GM18517 (cell line): ENCODE measurements at regions not wholly inside any gene's neighbourhood (a gene's known extent, or its start where the extent isn't known, plus 50 kb on each side); places are given as distances from the start of the nearest gene placed in this dataset.
A peak's percentile ranks its signal among the peaks of the same experiment; 100 is the strongest.

ENCODE experiments used
- ATAC-seq: cut with Tn5 transposase; IDR thresholded peaks from one replicate; pipeline ENCODE4 v1.9.1; 2021; ENCODE audit warnings: mild to moderate bottlenecking, moderate library complexity; ENCODE audit not compliant: unreplicated experiment

DNA sequence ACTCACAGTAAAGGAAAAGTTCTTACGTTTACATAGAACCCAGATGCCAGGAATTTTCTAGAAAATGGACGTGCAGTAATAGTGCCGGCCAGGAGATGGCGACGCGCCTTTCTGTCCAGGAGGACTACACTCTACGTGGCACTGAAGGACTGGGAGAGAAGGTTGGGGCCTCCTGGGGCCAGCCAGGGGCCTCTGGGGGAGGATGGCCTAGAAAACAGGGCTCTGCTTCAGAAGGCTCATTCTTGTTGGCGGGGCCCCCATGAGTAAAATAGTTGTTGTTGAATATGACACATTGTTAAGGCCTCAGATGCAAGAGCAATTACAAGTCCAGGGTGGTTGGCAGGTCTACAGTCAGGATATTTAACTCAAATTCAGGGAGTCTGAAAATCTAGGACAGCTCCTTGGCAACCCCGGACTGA lies 120.1 kb upstream of the MAX start:
- ATAC-seq: no peak

DNA sequence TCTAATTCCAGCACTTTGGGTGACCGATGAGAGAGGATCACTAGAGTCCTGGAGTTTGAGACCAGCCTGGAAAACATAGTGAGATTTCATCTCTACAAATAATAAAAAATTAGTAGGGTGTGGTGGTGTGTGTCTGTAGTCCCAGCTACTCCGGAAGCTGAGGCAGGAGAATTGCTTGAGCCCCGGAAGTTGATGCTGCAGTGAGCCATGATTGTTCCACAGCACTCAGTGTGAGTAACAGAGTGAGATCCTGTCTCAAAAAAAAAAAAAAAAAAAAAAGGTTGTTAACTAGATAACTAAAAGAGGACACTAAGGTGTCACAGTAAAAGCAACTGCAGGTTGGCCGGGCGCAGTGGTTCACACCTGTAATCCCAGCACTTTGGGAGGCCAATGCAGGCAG lies 121.3 kb upstream of the MAX start:
- no peak for ATAC-seq

DNA sequence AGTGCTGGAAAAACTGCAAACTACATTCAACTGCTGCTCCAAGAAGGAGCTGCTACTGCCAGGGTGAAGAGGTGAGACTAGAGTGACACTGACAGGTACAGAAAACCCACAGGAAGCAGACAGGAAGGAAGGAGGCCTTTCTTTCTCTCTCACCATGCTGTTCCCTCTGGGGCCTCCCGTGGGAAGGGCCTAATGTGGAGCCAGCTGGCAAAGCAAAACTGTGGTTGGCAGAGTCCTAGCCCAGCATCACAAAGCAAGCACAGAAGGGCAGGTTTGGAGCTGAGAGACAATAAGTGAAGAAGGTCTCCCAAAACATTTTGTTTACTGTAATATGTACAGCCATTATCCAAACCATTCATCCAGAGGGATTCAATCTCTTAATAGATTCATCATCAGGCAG lies 122.5 kb upstream of the MAX start:
- no peak for ATAC-seq

DNA sequence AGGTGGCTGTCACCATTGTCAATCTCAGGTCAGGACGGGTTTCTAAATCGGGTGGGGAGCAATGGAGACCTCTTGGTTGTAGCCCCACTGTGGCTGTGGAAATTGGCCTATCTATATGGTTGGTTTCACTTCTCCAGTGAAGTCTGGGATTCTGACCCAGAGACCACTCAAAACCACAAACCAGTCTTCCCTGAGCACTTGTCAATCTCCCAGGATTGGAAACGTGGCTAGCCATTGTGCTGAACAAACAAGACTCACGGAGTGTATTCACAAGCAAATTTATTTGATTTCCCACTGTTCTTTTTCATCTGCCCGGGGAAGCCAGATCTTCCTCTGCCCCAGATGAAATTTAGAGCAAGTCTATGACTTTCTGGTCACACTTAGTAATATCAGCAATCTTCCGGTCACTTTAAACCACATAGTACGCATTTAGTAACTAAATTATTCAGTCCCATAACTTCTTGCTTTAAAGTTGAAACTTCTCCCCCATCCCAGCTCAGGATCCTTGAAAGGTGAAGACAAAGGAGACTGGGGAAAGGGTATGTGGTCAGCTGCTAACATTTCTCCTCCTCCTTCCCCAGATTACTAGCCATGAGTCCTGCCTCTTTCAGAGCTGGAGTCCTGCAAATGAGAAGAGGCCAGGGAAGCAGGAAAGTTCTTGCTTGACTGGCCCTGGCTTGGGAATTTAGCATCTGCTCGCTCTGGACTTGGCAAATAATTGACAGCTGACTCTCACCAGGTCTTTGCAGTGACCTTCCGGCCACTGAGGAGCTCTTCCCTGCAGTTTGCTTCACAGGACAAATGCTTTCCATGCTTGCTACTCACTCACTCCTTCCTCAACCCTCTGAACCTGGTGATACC lies 123.2 kb upstream of the MAX start:
- no peak for ATAC-seq

DNA sequence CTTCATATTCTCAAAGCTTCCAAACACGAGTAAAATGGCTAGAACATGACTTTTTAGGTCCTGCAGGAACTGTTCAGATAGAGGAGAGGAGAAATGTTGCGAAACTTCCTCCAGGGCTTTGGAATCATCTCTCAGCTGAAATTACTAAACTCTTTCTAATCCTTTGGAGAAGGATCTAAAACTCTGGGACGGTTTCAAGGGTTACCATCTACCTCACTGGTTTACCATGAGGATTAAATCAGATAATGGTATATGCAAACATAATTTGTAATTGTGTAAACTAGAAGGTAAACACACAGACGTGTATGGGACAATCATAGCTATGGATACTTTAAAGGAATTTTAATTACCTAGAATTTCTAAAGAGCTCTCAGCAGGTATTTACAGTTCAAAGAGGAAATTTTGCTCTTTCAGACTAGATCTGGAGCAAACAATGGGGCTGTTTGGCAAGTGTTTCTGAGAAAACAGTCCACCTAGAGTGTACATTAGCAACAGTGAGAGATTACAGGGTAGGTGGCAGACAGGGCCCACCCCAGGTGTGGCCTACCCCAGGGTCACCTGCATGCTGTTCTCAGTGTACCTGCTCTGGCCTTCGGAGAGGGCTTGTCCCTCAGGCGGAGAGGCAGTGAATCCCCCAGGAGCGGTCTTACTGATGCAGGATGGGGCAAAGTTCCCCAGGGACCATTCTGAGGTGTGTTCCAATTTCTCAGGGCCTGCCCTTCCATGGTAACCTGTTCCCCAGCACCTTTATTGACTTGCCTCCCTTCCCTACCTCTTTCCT lies 124.7 kb upstream of the MAX start:
- no peak for ATAC-seq

DNA sequence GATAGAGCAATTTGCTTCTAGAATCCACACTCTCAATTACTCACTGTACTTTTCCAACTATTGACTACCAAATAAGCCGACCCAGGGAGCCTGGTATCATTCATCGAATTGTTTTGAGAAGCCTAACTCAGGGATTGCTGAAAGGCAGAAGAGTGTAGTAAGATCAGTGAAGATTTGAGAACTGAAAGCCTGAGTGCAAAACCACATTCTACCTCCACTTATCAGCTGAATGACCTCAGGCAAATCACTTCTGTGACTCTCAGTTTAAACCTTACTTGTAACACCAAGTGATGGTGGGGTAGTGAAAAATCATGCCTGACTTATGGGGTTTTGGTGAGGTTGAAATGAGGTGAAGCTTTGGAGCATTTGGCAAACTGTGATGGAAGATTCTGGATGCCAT lies 126.1 kb upstream of the MAX start:
- peak; percentile 95 for ATAC-seq

DNA sequence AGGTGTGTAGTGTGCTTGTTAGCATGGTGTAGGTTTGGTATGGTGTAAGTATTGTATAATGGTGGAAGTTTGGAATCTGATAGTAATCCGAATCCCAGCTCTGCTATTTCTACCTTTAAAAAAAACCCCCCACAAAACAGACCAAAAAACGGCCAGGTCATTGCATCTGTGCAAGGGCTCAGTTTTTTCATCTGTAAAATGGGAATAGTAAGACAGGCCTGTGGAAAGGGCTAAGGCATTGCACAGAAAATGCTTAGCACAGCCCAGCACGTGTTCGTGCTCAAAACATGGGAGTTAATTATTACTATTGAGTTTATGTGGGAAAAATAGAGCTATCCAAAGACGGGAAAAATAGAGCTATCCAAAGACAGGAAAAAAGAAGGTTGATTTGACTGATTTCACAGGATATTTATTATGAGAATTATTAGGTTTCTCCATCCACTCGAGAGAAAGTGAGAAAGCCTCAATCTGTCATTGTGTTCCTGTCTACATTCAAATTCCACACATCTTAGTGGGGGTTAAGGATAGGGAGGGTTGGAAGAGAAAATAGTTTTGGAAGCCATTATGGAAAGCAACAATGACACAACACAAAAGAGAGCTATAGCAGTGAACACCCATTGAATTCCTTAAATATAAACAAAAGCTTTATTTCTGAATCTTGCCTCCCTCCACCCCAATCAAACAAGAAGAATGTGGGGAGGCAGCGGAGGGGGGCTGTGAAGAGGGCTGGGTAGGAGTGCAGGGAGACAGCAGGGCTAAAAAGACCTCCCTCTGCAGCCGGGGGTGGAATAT lies 126.8 kb upstream of the MAX start:
- ATAC-seq: no peak

DNA sequence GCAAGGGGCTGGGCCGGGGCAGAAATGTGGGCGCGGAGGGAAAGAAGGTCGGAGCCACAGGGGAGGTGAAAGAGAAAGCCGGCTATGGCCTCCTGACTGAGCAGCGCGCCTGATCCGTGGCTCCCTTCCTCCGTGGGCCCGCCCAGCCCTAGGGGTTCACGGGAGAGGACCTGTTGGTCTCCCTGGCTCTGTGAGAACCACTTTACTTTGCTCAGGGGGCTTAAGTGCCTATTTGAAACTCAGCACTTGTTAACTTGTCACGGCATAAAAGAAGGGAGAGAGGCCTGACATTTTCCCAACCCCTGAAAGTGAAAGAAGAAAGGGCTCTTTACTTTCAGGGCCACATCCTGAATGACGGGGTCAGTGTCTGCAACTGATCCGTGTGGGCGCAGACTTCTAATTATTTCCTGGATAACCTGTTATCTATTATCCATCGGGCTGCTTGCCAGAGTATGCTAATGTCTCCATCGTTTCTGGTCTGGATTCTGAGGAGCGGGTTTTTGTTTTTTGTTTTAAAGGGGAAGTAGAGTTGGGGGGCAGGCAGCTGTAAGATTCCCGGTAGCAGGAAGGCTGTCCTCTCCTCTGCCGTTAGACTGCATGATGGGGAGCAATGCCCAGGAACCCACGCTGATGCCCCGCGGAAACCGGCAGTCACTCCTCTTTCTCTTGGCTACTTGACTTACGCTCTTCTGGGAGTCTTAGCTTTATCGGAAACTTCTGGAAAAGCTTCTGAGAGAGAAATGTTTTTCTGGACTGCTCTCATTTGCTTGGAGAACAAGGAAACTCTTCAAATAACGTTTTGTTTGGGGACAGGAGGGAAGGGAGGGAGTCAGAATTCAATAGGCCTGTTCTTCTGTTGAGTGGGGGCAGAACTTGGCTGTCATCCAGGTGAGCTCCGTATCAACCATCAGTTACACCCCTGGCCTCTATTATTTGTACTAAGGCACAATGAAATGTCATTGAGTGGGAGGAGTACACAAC lies 127.7 kb upstream of the MAX start:
- ATAC-seq: no peak

DNA sequence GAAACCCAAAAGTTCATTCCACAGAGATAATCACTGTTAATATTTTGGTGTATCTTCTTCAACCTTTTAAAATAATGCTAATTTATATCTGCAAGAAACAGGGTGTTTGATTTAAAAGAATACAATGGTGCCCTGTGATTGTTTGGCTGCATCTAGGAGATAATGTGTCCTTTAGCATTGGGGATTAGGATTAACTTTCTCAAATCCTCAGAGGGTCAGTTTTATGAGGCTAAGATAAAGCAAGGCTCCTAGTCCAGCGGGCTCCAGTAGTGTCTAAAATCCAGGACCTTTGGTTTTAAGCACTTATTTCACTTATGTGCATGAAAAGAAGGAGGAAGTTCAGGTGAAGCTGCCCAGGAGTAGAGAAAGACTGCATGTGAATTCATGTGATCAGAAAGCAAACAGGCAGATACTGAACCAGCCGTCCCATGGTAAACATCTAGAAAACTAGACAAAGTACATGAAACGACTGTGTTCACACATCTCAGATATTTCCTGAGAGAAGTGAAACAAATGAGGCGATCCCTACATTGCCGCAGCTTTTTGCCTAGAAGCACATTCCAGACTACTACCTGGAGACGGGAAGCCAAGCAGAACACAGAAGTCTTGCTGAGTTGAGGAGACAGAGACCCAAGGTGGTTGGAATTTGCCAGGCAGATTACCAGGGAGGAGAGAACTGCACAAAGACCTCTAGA lies 129.1 kb upstream of the MAX start:
- ATAC-seq: no peak

DNA sequence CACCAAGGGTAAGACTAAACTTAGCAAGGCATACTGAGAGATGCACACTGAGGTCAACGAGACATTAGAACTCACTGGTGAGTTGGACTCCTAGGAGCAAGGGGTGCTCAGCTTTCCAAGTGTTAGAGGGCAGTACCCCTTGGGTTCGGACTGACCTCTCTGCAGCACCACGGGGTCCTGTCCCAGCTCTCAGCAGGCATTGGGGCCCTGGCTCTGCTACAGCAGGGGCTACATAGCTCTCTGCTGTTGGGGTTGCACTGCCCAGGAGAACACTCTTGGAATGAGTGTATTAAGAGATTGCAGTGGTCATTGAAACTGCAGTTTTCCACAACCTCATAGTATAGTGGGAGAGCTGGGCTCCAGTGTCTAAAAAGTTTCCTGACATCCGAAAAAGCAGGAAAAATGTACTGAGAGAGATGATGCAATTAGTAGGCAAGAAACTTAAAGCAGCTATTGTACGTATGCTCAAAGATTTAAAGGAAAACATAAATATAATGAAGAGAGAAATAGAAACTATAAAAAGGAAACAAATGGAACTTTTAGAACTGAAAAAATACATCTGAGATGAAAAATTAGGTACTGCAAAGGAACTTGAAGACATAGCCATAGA lies 132.5 kb upstream of the MAX start:
- ATAC-seq: no peak

DNA sequence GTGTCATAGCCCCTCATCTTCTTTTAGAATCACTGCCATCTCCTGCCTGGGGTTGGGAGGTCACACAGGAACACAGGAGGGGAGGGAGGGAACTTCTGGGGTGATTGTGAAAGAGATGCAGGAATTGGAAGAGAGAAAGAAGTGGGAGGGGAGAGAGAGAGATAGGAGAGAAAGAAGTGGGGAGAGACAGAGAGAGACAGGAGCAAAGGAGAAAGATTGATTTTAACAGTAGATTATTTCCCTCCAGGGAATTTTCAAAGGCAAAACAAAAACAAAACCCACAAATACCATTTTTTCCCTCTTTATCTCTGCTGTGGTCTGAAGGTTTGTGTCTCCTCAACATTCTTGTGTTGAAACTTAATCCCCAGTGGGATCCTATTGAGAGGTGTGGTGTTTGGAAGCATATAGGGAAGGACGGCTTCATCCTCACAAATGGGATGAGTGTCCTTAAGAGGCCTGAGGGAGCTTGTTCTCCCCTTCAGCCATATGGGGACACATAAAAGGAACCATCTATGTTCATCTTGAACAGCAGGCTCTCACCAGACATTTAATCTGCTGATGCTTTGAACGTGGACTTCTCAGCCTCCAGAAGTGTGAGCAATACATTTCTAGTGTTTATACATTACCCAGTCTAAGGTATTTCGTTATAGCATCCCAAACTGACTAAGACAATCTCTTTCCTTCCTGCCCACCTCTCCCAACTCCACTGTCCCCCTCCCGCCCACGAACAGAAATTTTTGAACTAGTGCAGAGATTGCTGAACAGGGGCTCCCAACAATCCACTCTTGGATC lies 134.9 kb upstream of the MAX start:
- ATAC-seq: no peak

DNA sequence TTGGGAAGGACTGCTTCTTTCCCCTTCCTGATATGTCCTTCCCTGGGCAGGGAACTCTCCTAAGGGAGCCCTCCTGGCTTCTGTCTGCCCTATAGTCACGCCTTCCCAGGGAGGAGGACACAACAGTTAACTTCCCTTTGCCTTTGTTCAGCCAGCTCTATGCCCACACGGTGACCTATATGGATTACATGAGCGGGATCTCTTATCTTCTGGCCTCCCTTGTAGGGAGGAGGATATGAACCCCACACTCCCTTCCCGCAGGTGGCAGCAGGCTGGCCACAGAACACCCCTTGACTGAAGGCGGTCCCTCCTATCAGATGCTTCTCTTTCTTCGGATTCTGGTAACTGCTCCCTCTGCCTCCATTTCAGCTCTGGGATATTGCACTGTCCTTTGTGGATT lies 135.6 kb upstream of the MAX start:
- no peak for ATAC-seq

DNA sequence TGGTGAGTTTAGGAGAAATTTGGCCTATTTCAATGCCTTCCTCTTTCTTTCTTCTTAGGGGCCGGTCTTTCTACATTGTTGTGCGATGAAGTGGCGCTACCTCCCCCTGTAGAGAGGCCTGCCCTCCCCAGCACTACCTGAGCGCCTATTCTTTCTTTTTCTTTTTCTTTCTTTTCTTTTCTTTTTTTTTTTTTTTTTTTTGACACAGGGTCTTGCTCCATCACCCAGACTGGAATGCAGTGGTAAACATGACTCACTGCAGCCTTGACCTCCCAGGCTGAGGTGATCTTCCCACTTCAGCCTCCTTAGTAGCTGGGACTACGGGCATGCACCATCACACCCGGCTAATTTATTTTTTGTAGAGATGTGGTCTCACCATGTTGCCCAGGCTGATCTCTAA lies 136.1 kb upstream of the MAX start:
- no peak for ATAC-seq

DNA sequence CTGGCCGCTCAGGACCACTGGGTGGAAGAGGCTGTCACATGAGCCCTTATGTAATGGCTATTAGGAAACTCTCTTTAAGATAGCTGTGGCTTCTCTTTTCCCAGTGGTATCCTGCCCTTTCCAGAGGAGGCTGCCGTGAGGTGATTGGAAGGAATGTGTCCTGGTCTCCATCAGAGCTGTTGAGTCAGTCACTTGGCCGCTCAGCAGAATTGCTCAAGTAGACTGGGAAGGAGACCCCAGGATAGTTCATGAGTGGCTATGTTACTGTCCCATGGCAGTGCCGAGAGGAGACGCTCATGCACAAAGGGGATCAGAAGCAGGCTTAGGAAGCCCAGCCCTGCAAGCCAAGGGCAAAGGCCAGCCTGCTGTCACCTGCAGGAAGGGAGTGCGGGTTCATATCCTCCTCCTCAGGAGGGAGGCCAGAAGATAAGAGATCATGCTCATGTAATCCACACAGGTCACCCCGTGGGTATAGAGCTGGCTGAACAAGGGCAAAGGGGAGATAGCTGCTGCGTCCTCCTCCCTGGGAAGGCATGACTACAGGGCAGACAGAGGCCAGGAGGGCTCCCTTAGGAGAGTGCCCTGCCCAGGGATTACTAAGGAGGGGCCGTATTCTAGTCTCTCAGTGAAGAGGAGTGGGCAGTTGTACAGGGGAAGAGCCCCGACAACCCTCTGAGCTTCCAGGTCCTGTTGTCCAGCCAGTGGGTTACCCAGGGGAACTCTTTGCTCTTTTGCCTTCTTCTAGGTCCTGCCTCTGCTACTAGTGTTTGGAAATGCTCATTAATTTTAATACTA lies 137.0 kb upstream of the MAX start:
- no peak for ATAC-seq

DNA sequence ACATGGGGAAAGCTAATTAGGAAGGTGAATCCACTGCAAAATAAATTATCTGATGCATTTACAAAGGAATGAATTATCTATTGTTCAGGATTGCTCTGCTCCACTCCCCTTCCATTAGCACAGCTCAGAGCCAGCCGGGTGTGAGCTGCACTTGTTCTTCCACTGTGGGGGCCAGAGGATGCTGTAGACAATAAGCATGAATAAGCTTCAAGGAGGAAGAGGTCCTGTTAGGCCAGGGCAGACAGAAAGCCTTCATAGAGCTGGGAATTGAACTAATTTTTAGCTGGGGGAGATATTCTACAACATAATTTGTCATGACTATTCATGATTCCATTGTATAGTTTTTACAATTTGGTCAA lies 137.6 kb upstream of the MAX start:
- ATAC-seq: no peak

DNA sequence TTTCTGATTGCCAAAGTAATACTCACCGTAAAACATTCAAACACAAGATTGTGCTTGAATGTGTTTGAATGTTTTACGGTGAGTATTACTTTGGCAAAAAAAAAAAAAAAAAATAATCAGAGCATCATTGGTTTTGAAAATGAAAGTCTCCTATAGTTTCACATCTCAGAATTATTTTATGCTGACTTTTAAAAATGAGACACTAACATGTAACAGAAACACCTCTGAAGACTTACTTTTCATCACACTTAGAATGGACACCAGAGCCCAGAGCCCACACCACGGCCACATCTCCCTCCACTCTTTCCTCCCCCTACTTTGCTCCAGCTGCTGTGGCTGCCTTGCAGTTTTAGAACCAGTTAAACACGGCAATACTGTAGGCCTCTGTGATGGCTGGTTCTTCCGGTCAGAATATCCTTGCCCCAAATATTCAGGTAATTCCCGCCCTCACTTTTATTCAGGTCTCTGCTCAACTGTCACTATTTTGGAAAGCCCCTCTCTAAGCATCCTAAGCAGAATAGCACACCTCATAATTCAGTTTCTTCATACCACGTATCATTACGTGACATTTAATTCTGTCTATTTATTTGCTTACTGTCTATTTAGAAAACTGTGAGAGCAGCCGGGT lies 138.9 kb upstream of the MAX start:
- no peak for ATAC-seq

DNA sequence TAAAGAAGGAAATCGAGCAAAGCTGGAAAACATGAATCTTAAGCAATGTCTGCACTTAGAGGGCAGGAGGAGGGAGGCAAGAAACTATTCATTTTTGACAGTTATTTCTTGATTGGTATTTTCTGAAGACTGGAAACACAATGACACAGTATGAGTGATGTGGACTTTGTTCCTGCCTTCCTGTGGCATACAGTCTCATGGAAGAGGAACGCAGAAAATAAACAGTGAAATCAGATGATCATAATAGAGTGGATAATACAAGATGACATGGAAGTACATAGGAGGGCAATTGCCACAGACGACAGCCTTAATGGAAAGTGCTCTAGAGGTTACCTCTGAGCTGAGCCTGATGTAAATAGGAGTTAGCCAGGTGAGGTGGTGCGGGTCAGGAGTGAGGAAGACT lies 140.4 kb upstream of the MAX start:
- no peak for ATAC-seq
